GM12875 (cell line): ENCODE measurements at regions not wholly inside any gene's neighbourhood (a gene's known extent, or its start where the extent isn't known, plus 50 kb on each side); places are given as distances from the start of the nearest gene placed in this dataset.

Experiments used
- H3K4me3 ChIP-seq: one replicate; pipeline ENCODE4 v1.5.1; 2011; ENCODE audit warnings: low read depth, low read length, control low read depth
- CTCF ChIP-seq: IDR thresholded peaks from 2 replicates; pipeline ENCODE4 v1.5.1; 2011; ENCODE audit warnings: low read depth, mild to moderate bottlenecking, control low read depth, inconsistent platforms, low read length, moderate library complexity, borderline replicate concordance; ENCODE audit not compliant: insufficient read depth

- no peak overlapping the region for H3K4me3 ChIP-seq
- no peak for TF ChIP-seq CTCF
Measured at GRCh38 chr6:25111782-25112181, 167.4 kb upstream of the CARMIL1 start.

- no peak for TF ChIP-seq CTCF
- H3K4me3 ChIP-seq = no peak overlapping the region
Measured at GRCh38 chr6:25112322-25112773, 166.8 kb upstream of the CARMIL1 start.

- no peak overlapping the region for H3K4me3 ChIP-seq
- no peak for TF ChIP-seq CTCF
Measured at GRCh38 chr6:25113436-25113835, 165.7 kb upstream of the CARMIL1 start.

- no peak overlapping the region for H3K4me3 ChIP-seq
- TF ChIP-seq CTCF = no peak
Measured at GRCh38 chr6:25118038-25118437, 161.1 kb upstream of the CARMIL1 start.

GRCh38 chr6:25121186-25121585, 158.0 kb upstream of the CARMIL1 start:
- H3K4me3 ChIP-seq = no peak overlapping the region
- TF ChIP-seq CTCF = no peak

GRCh38 chr6:25122001-25122400, 157.2 kb upstream of the CARMIL1 start:
- no peak for TF ChIP-seq CTCF
- H3K4me3 ChIP-seq = no peak overlapping the region

- H3K4me3 ChIP-seq = no peak overlapping the region
- TF ChIP-seq CTCF = no peak
Measured at GRCh38 chr6:25122622-25123237, 156.4 kb upstream of the CARMIL1 start.
